Cardiac muscle cell (in vitro differentiated cells and primary cell): ENCODE measurements at regions not wholly inside any gene's neighbourhood (a gene's known extent, or its start where the extent isn't known, plus 50 kb on each side); places are given as distances from the start of the nearest gene placed in this dataset.

ENCODE experiments used
- DNase-seq, 2 donors: peaks; one replicate each; pipeline versions ENCODE4 v3.0.0 to v3.0.0-alpha.2; 2010 to 2017; ENCODE audit warnings: low read depth in 1 of 2, low spot score in 1 of 2
- H3K27ac ChIP-seq: fragments of 200-600 bp; sonication (generic); 2 replicates; pipeline ENCODE4 v1.5.1; 2016
- H3K27me3 ChIP-seq: fragments of 200-600 bp; sonication (generic); 2 replicates; pipeline ENCODE4 v1.6.0; 2016; ENCODE audit warnings: control low read depth
- H3K36me3 ChIP-seq: fragments of 200-600 bp; sonication (generic); 2 replicates; pipeline ENCODE4 v1.5.1; 2016; ENCODE audit warnings: control low read depth
- H3K4me1 ChIP-seq: fragments of 200-600 bp; sonication (generic); 2 replicates; pipeline ENCODE4 v1.8.1; 2017; ENCODE audit warnings: low read depth, mild to moderate bottlenecking, mixed run types
- H3K4me3 ChIP-seq: fragments of 200-600 bp; sonication (generic); 2 replicates; pipeline ENCODE4 v1.5.1; 2016; ENCODE audit warnings: mild to moderate bottlenecking
- H3K9me3 ChIP-seq: fragments of 200-600 bp; sonication (generic); 2 replicates; pipeline ENCODE4 v1.5.1; 2017; ENCODE audit warnings: low read depth, mild to moderate bottlenecking, control low read depth
- CTCF ChIP-seq: IDR thresholded peaks from 2 replicates; pipeline ENCODE4 v1.5.1; 2012; ENCODE audit warnings: low read depth, mild to moderate bottlenecking, low read length

- no peak overlapping the region for H3K27ac ChIP-seq
- H3K4me1 ChIP-seq: no peaks in the 10 kb centered on the region
- H3K36me3 ChIP-seq: no peaks in the 10 kb centered on the region
- H3K4me3 ChIP-seq: no peak overlapping the region
- no peaks in the 10 kb centered on the region for H3K9me3 ChIP-seq
- no peak for TF ChIP-seq CTCF
- no peaks in the 10 kb centered on the region for H3K27me3 ChIP-seq
- DNase-seq: no peak
Observed at GRCh38 chr13:47230155-47230554, 333.3 kb upstream of the HTR2A start.

- no peak for DNase-seq
- H3K9me3 ChIP-seq: no peaks in the 10 kb centered on the region
- no peaks in the 10 kb centered on the region for H3K4me1 ChIP-seq
Observed at GRCh38 chr13:47226516-47226915, 329.7 kb upstream of the HTR2A start.

GRCh38 chr13:47220453-47221140, 323.7 kb upstream of the HTR2A start:
- TF ChIP-seq CTCF: no peak
- no peaks in the 10 kb centered on the region for H3K27me3 ChIP-seq

More at GRCh38 chr13:47226516-47226915, 329.7 kb upstream of the HTR2A start:
- no peaks in the 10 kb centered on the region for H3K36me3 ChIP-seq
- H3K4me3 ChIP-seq: no peak overlapping the region
- H3K27ac ChIP-seq: no peak overlapping the region
- TF ChIP-seq CTCF: no peak
- H3K27me3 ChIP-seq: no peaks in the 10 kb centered on the region

GRCh38 chr13:47218611-47219010, 321.8 kb upstream of the HTR2A start:
- TF ChIP-seq CTCF: no peak
- DNase-seq: no peak
- Histone ChIP-seq H3K36me3 (no peaks in the 10 kb centered on the region), H3K27me3 (no peaks in the 10 kb centered on the region), H3K27ac (no peak overlapping the region), H3K4me3 (no peak overlapping the region), H3K9me3 (peaks cover 5% of the 10 kb centered on the region), H3K4me1 (no peaks in the 10 kb centered on the region)

More at GRCh38 chr13:47220453-47221140, 323.7 kb upstream of the HTR2A start:
- no peaks in the 10 kb centered on the region for H3K36me3 ChIP-seq
- peak in 1 of 2 donors; percentile 55 for DNase-seq
- no peaks in the 10 kb centered on the region for H3K4me1 ChIP-seq
- H3K9me3 ChIP-seq: peaks cover 1% of the 10 kb centered on the region
- H3K27ac ChIP-seq: no peak overlapping the region
- no peak overlapping the region for H3K4me3 ChIP-seq

- Histone ChIP-seq H3K4me3 (no peak overlapping the region), H3K36me3 (no peaks in the 10 kb centered on the region), H3K4me1 (no peaks in the 10 kb centered on the region), H3K9me3 (peaks cover 5% of the 10 kb centered on the region), H3K27ac (no peak overlapping the region), H3K27me3 (no peaks in the 10 kb centered on the region)
- TF ChIP-seq CTCF: no peak
- no peak for DNase-seq
Observed at GRCh38 chr13:47216176-47216822, 319.4 kb upstream of the HTR2A start.
